ENCODE measurements at regions not wholly inside any gene's neighbourhood (a gene's known extent, or its start where the extent isn't known, plus 50 kb on each side); places are given as distances from the start of the nearest gene placed in this dataset.

DNA sequence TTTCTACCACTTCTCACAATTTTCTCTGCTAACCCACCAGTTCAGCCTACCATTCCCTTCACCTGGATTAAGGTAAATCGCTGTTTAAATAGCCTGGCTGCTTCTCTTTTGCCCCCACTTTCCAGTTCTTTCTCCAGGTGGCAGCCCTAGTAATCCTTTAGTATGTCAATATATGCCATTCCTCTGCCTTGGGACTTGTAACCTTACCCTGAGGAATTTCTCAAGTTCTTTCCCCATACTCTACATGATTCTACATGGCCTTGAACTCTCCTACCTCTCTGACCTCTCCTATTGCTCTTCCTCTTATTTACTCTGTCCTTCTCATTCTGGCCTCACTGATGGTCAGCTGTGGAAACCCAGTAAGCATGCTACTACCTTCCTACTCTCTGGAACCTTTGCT is 546.0 kb downstream of the PLA2G4A start:
- Mint-ChIP-seq H3K4me1 (ENCODE audit: low read depth) (no peaks in the 10 kb centered on the region), H3K9me3 (ENCODE audit: low read depth) (no peaks in the 10 kb centered on the region), H3K36me3 (ENCODE audit: low read depth) (no peaks in the 10 kb centered on the region), H3K4me3 (ENCODE audit: unreplicated experiment) (no peak overlapping the region), H3K27me3 (ENCODE audit: low read depth) (peaks cover 14% of the 10 kb centered on the region), H3K27ac (ENCODE audit: unreplicated experiment) (no peak overlapping the region)
- TF ChIP-seq CTCF (IDR thresholded peaks at IDR 0.05), result no peak
- DNase-seq (ENCODE audit: low spot score), result no peak

- Mint-ChIP-seq H3K27me3 (ENCODE audit: low read depth) (peaks cover 5% of the 10 kb centered on the region), H3K9me3 (ENCODE audit: low read depth) (no peaks in the 10 kb centered on the region), H3K36me3 (ENCODE audit: low read depth) (no peaks in the 10 kb centered on the region), H3K4me3 (ENCODE audit: unreplicated experiment) (no peak overlapping the region), H3K27ac (ENCODE audit: unreplicated experiment) (no peak overlapping the region), H3K4me1 (ENCODE audit: low read depth) (no peaks in the 10 kb centered on the region)
- no peak for DNase-seq (ENCODE audit: low spot score)
- no peak for TF ChIP-seq CTCF (IDR thresholded peaks at IDR 0.05)
These were observed 554.6 kb downstream of the PLA2G4A start for GRCh38 chr1:187383366-187383765.

DNA sequence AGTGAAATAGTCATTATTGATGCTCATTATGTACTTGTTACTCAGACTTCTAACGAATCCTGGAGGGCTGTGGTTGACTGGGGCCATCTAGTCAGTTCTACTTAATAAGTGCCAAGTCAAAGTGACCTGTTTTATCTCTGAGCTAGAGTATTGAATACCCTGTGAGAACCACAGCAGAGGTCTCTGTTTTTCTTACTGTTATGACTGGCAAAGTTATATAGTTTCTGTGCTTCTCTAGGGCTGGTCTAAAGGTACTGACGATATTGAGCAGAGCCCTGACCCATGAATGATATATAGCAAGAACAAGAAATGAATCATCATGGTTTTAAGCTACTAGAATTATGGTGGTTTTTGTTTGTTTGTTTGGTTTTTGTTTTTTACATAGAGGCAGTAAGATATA is 555.8 kb downstream of the PLA2G4A start:
- Mint-ChIP-seq H3K36me3 (ENCODE audit: low read depth) (no peaks in the 10 kb centered on the region), H3K4me1 (ENCODE audit: low read depth) (no peaks in the 10 kb centered on the region), H3K27me3 (ENCODE audit: low read depth) (peaks cover 5% of the 10 kb centered on the region), H3K4me3 (ENCODE audit: unreplicated experiment) (no peak overlapping the region), H3K9me3 (ENCODE audit: low read depth) (no peaks in the 10 kb centered on the region), H3K27ac (ENCODE audit: unreplicated experiment) (no peak overlapping the region)
- DNase-seq (ENCODE audit: low spot score), result no peak
- no peak for TF ChIP-seq CTCF (IDR thresholded peaks at IDR 0.05)

DNA sequence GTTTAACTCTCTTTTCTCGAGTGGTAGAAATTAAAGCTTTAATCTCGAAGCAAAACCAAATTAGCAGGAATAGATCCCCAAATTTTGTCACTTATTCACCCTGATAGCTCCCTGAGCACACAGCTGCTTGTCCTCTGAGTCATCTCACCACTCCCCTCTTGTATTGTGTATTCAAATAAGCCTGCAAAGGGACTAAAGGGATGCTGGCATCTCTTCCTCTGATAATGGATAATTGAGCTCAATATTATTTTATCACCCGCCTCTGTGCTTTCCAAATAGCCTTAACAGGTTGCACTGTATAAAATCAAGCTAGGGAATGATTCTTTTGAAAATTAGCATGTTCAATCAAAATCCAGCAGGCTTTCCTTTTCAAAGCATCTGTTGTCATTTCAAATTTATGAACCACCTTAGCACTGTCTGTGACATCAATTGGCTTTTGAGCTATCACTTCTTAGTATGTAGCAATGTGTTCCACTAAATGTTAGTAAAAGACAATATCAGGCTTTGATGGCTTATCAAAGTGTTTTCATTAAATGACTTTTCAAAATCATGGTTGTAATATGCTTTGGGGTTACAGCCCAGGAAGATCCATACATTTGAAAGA is 561.6 kb downstream of the PLA2G4A start:
- no peak for TF ChIP-seq CTCF (IDR thresholded peaks at IDR 0.05)
- no peak overlapping the region for H3K27ac Mint-ChIP-seq (ENCODE audit: unreplicated experiment)
- H3K4me1 Mint-ChIP-seq (ENCODE audit: low read depth), result peaks cover 3% of the 10 kb centered on the region

DNA sequence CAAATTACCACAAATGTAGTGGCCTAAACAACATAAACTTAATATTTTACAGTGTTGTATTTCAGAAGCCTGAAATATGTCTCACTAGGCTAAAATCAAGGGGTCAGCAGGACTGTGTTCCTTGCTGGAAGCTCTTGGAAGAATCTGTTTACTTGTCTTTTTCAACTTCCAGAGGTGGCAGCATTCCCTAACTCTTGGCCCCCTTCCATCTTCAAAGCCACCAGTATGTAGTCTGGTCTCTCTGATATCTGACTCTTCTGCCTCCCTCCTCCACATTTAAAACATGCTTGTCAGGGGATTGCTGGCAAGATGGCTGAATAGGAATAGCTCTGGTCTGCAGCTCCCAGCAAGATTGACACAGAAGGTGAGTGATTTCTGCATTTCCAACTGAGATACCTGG is 567.5 kb downstream of the PLA2G4A start:
- Mint-ChIP-seq H3K4me1 (ENCODE audit: low read depth) (no peaks in the 10 kb centered on the region), H3K36me3 (ENCODE audit: low read depth) (no peaks in the 10 kb centered on the region), H3K9me3 (ENCODE audit: low read depth) (no peaks in the 10 kb centered on the region), H3K27me3 (ENCODE audit: low read depth) (peaks cover 8% of the 10 kb centered on the region), H3K4me3 (ENCODE audit: unreplicated experiment) (no peak overlapping the region), H3K27ac (ENCODE audit: unreplicated experiment) (no peak overlapping the region)
- DNase-seq (ENCODE audit: low spot score), result no peak
- TF ChIP-seq CTCF (IDR thresholded peaks at IDR 0.05), result no peak

More for the DNA sequence above, 561.6 kb downstream of the PLA2G4A start:
- H3K9me3 Mint-ChIP-seq (ENCODE audit: low read depth), result no peaks in the 10 kb centered on the region
- H3K4me3 Mint-ChIP-seq (ENCODE audit: unreplicated experiment), result no peak overlapping the region
- H3K36me3 Mint-ChIP-seq (ENCODE audit: low read depth), result no peaks in the 10 kb centered on the region
- H3K27me3 Mint-ChIP-seq (ENCODE audit: low read depth), result peaks cover 1% of the 10 kb centered on the region
- no peak for DNase-seq (ENCODE audit: low spot score)

All from chondrocyte (in vitro differentiated cells).